PC-3 (cell line): ENCODE measurements at regions not wholly inside any gene's neighbourhood (a gene's known extent, or its start where the extent isn't known, plus 50 kb on each side); places are given as distances from the start of the nearest gene placed in this dataset.

Source experiments
- ATAC-seq: fragments of 200-7000 bp; cut with Tn5 transposase; 2 replicates; pipeline ENCODE4 v1.9.1; 2020; ENCODE audit warnings: mild to moderate bottlenecking, moderate library complexity
- BruUV-seq: library from RNA; stranded (reverse); fragments of 400-500 nt; replicated peaks from 2 replicates; lab custom pipeline; 2021; lab: Mats Ljungman, UMichigan
- CTCF ChIA-PET: fragments of 300-600 bp; sonication (Branson Sonifier 250); formaldehyde crosslinking; loops from one replicate; lab custom pipeline; 2022; ENCODE audit warnings: antibody characterized with exemption; lab: Charles Lee
- POLR2A ChIA-PET: fragments of 300-600 bp; sonication (Branson Sonifier 250); formaldehyde crosslinking; loops from one replicate; lab custom pipeline; 2022; ENCODE audit warnings: antibody characterized with exemption; ENCODE audit not compliant: unreplicated experiment; lab: Charles Lee
- DNase-seq: peaks from one replicate; pipeline ENCODE4 v3.0.0-alpha.2; 2015
- H2AFZ ChIP-seq: fragments of 300-600 bp; sonication (generic); 2 replicates; pipeline ENCODE4 v1.6.0; 2016; ENCODE audit warnings: antibody characterized with exemption, low read length
- H3F3A ChIP-seq: fragments of 300-600 bp; sonication (generic); one replicate; pipeline ENCODE4 v1.6.0; 2017; ENCODE audit warnings: antibody characterized with exemption, low read length, control low read depth, mild to moderate bottlenecking; ENCODE audit not compliant: unreplicated experiment
- H3K27ac ChIP-seq: fragments of 300-600 bp; sonication (generic); 2 replicates; pipeline ENCODE4 v1.5.1; 2016; ENCODE audit warnings: mild to moderate bottlenecking, low read length
- H3K27me3 ChIP-seq: fragments of 300-600 bp; sonication (generic); 2 replicates; pipeline ENCODE4 v1.6.1; 2016; ENCODE audit warnings: low read length, mixed read lengths
- H3K36me3 ChIP-seq: fragments of 300-600 bp; sonication (generic); 2 replicates; pipeline ENCODE4 v1.6.1; 2016; ENCODE audit warnings: low read depth, mixed run types, low read length, mixed read lengths
- H3K4me1 ChIP-seq: fragments of 300-600 bp; sonication (generic); 2 replicates; pipeline ENCODE4 v1.5.1; 2016; ENCODE audit warnings: low read length; ENCODE audit not compliant: insufficient read depth
- H3K4me2 ChIP-seq: fragments of 300-600 bp; sonication (generic); 2 replicates; pipeline ENCODE4 v1.6.0; 2016; ENCODE audit warnings: low read length
- H3K4me3 ChIP-seq: fragments of 300-600 bp; sonication (generic); 2 replicates; pipeline ENCODE4 v1.5.1; 2016; ENCODE audit warnings: mild to moderate bottlenecking, low read length, mixed read lengths
- H3K79me2 ChIP-seq: fragments of 300-600 bp; sonication (generic); 2 replicates; pipeline ENCODE4 v1.6.1; 2017; ENCODE audit warnings: low read length, mixed read lengths
- H3K9ac ChIP-seq: fragments of 300-600 bp; sonication (generic); 2 replicates; pipeline ENCODE4 v1.6.0; 2016; ENCODE audit warnings: mild to moderate bottlenecking, low read length
- H3K9me2 ChIP-seq: fragments of 300-600 bp; sonication (generic); replicated peaks from 2 replicates; pipeline ENCODE4 v1.6.1; 2016; ENCODE audit warnings: mixed run types, low read length, mixed read lengths
- H3K9me3 ChIP-seq: fragments of 300-600 bp; sonication (generic); 2 replicates; pipeline ENCODE4 v1.6.1; 2016; ENCODE audit warnings: low read length, mixed read lengths
- H4K20me1 ChIP-seq: fragments of 300-600 bp; sonication (generic); 2 replicates; pipeline ENCODE4 v1.6.1; 2016; ENCODE audit warnings: low read length, mixed read lengths
- EZH2 ChIP-seq: fragments of 300-600 bp; sonication (generic); IDR thresholded peaks from one replicate; pipeline ENCODE4 v1.6.1; 2017; ENCODE audit warnings: antibody characterized with exemption, mild to moderate bottlenecking, low read length; ENCODE audit not compliant: unreplicated experiment
- EZH2phosphoT487 ChIP-seq: fragments of 300-600 bp; sonication (generic); IDR thresholded peaks from 2 replicates; pipeline ENCODE4 v1.6.1; 2018; ENCODE audit warnings: mild to moderate bottlenecking, antibody characterized with exemption, low read length, borderline replicate concordance
- intact Hi-C: fragments of 100-400 bp; cut with micrococcal nuclease; formaldehyde crosslinking; loops from 2 replicates; pipeline ENCODE4 v1.9.0; 2023
- TF ChIP-seq, protein P1 (sequence below): fragments of 300-600 bp; sonication (generic); conservative IDR thresholded peaks from 2 replicates; pipeline ENCODE4 v1.5.1; 2017; ENCODE audit warnings: antibody characterized with exemption, low read depth, mild to moderate bottlenecking, low read length

DNA sequence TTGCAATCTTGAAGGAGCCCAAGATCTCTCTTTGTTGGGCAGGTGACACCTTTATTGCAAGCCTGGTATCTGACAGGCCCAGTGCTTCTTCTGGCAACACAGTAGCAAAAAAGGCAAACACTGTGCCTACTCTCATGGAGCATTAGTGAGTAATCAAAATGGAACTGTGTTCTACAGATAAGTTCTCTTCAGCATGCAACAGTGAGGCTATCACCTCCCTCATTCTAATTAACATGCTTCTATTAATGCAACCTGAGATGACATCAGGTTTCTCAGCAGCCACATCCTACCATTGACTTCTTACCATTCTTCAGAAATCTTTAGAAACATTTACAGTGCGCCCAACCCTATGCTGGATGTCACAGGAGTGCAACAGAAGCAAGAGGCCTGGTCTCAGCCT, 77.9 kb upstream of the KCNMA1 start:
- H3K36me3 ChIP-seq, result no peaks in the 10 kb centered on the region
- no peak overlapping the region for H3K4me2 ChIP-seq
- ChIA-PET CTCF (interaction anchor here (0.6 to 3.6 kb wide), 2 partner anchors 41 to 121 kb away, joined by 3 to 30 read pairs; no protein-coding TSS in a partner anchor), POLR2A (no interaction called here)
- intact Hi-C loops, result loop anchor here (1.0 kb wide), 1 partner anchor 41 kb away; no protein-coding TSS in a partner anchor
- H3K27me3 ChIP-seq, result no peaks in the 10 kb centered on the region
- DNase-seq (no peak), ATAC-seq (no peak)
- H2AFZ ChIP-seq, result no peak overlapping the region
- no peak overlapping the region for H3K4me3 ChIP-seq
- no peaks in the 10 kb centered on the region for H3K9me2 ChIP-seq
- no peaks in the 10 kb centered on the region for H3K9me3 ChIP-seq
- no peaks in the 10 kb centered on the region for H4K20me1 ChIP-seq
- no TSS peak for BruUV-seq
- H3K79me2 ChIP-seq, result no peaks in the 10 kb centered on the region
- no peak for TF ChIP-seq EZH2phosphoT487
- TF ChIP-seq, protein P1, sequence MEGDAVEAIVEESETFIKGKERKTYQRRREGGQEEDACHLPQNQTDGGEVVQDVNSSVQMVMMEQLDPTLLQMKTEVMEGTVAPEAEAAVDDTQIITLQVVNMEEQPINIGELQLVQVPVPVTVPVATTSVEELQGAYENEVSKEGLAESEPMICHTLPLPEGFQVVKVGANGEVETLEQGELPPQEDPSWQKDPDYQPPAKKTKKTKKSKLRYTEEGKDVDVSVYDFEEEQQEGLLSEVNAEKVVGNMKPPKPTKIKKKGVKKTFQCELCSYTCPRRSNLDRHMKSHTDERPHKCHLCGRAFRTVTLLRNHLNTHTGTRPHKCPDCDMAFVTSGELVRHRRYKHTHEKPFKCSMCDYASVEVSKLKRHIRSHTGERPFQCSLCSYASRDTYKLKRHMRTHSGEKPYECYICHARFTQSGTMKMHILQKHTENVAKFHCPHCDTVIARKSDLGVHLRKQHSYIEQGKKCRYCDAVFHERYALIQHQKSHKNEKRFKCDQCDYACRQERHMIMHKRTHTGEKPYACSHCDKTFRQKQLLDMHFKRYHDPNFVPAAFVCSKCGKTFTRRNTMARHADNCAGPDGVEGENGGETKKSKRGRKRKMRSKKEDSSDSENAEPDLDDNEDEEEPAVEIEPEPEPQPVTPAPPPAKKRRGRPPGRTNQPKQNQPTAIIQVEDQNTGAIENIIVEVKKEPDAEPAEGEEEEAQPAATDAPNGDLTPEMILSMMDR, result no peak
- TF ChIP-seq EZH2, result no peak
- no peak overlapping the region for H3K9ac ChIP-seq
- peaks cover 14% of the 10 kb centered on the region; the same call in 1 of the 2 replicates for H3K4me1 ChIP-seq
- no peak overlapping the region for H3K27ac ChIP-seq
- no peaks in the 10 kb centered on the region for H3F3A ChIP-seq

DNA sequence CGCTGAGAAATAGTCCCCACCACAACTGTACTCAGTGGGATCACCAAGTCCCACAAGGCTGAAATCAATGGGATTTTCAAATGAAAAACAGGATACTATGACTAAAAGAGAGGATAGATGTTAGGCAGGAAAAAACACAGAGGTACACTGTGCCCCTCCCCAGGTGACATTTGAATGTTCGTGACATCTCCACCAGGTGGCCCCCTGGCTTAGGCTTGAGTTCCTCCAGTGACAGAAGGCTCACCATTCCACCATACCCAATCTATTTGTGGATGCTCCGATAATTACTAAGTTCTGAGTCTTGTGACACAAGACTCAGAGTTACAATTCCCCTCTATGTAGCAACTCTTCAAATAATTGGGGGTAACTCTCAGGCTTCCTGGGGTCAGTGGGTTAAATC, 77.5 kb upstream of the KCNMA1 start:
- intact Hi-C loops, result loop anchor here (1.0 kb wide), 1 partner anchor 41 kb away; no protein-coding TSS in a partner anchor
- DNase-seq, result peak; percentile 78
- no peaks in the 10 kb centered on the region for H4K20me1 ChIP-seq
- H3K79me2 ChIP-seq, result no peaks in the 10 kb centered on the region
- no peaks in the 10 kb centered on the region for H3K9me2 ChIP-seq
- H2AFZ ChIP-seq, result no peak overlapping the region
- H3K36me3 ChIP-seq, result no peaks in the 10 kb centered on the region
- BruUV-seq, result no TSS peak
- H3K4me3 ChIP-seq, result no peak overlapping the region
- TF ChIP-seq EZH2 (no peak), EZH2phosphoT487 (no peak)
- TF ChIP-seq, protein P1, result peak; percentile 97
- H3K4me2 ChIP-seq, result no peak overlapping the region
- no peaks in the 10 kb centered on the region for H3K9me3 ChIP-seq
- H3K27ac ChIP-seq, result no peak overlapping the region
- POLR2A ChIA-PET, result no interaction called here
- ATAC-seq, result peak; percentile 27
- CTCF ChIA-PET, result interaction anchor here (0.6 to 3.6 kb wide), 3 partner anchors 40 to 121 kb away, joined by 3 to 30 read pairs (median 3); no protein-coding TSS in a partner anchor
- H3K27me3 ChIP-seq, result no peaks in the 10 kb centered on the region
- H3F3A ChIP-seq, result no peaks in the 10 kb centered on the region
- H3K4me1 ChIP-seq, result peaks cover 14% of the 10 kb centered on the region; the same call in 1 of the 2 replicates
- no peak overlapping the region for H3K9ac ChIP-seq
